Kidney epithelial cell (primary cell): ENCODE measurements at regions not wholly inside any gene's neighbourhood (a gene's known extent, or its start where the extent isn't known, plus 50 kb on each side); places are given as distances from the start of the nearest gene placed in this dataset.
"Not testable (repeated sequence)": the region's sequence is repeated elsewhere in the genome, so short reads cannot be mapped to it uniquely, and the experiment has no call there.

ENCODE experiments used
- DNase-seq: peaks from one replicate; pipeline ENCODE4 v3.0.0-alpha.2; 2010; ENCODE audit warnings: low read depth
- H3K27me3 ChIP-seq: 2 replicates; pipeline ENCODE4 v1.6.0; 2011; ENCODE audit warnings: low read length; ENCODE audit not compliant: control insufficient read depth, insufficient read depth
- H3K36me3 ChIP-seq: 2 replicates; pipeline ENCODE4 v1.5.1; 2011; ENCODE audit warnings: low read length; ENCODE audit not compliant: control insufficient read depth, insufficient read depth
- H3K4me3 ChIP-seq: 2 replicates; pipeline ENCODE4 v1.5.1; 2011; ENCODE audit warnings: low read depth, mild to moderate bottlenecking, control low read depth, low read length
- CTCF ChIP-seq: IDR thresholded peaks from 2 replicates; pipeline ENCODE4 v1.5.1; 2011; ENCODE audit warnings: mild to moderate bottlenecking, moderate library complexity, low read length, control low read depth, inconsistent platforms; ENCODE audit not compliant: insufficient read depth, poor library complexity, severe bottlenecking

GRCh38 chr14:65847075-65847847 is 434.7 kb downstream of the FUT8 start:
- Histone ChIP-seq H3K27me3 (no peaks in the 10 kb centered on the region), H3K36me3 (no peaks in the 10 kb centered on the region), H3K4me3 (no peak overlapping the region)
- TF ChIP-seq CTCF, result no peak
- DNase-seq, result no peak

GRCh38 chr14:65847931-65848330 is 435.4 kb downstream of the FUT8 start:
- H3K27me3 ChIP-seq, H3K4me3 ChIP-seq, DNase-seq: not testable (repeated sequence)

GRCh38 chr14:65849091-65849490 is 436.6 kb downstream of the FUT8 start:
- H3K27me3 ChIP-seq, result no peaks in the 10 kb centered on the region
- H3K36me3 ChIP-seq, result no peaks in the 10 kb centered on the region
- no peak for DNase-seq
- no peak for TF ChIP-seq CTCF
- H3K4me3 ChIP-seq, result no peak overlapping the region

More at GRCh38 chr14:65847931-65848330, 435.4 kb downstream of the FUT8 start:
- H3K36me3 ChIP-seq, result not testable (repeated sequence)

- H3K36me3 ChIP-seq, result no peaks in the 10 kb centered on the region
- TF ChIP-seq CTCF, result no peak
- no peaks in the 10 kb centered on the region for H3K27me3 ChIP-seq
- H3K4me3 ChIP-seq, result no peak overlapping the region
- DNase-seq, result no peak
Observed at GRCh38 chr14:65849558-65849957, 437.0 kb downstream of the FUT8 start.

- TF ChIP-seq CTCF, result no peak
- Histone ChIP-seq H3K36me3 (no peaks in the 10 kb centered on the region), H3K4me3 (no peak overlapping the region), H3K27me3 (no peaks in the 10 kb centered on the region)
- DNase-seq, result no peak
Observed at GRCh38 chr14:65850429-65851135, 438.1 kb downstream of the FUT8 start.

GRCh38 chr14:65852689-65853088 is 440.2 kb downstream of the FUT8 start:
- H3K36me3 ChIP-seq, result no peaks in the 10 kb centered on the region
- DNase-seq, result no peak
- TF ChIP-seq CTCF, result no peak
- H3K4me3 ChIP-seq, result no peak overlapping the region
- H3K27me3 ChIP-seq, result no peaks in the 10 kb centered on the region
